ENCODE measurements at regions not wholly inside any gene's neighbourhood (a gene's known extent, or its start where the extent isn't known, plus 50 kb on each side); places are given as distances from the start of the nearest gene placed in this dataset.
"Not testable (repeated sequence)": the region's sequence is repeated elsewhere in the genome, so short reads cannot be mapped to it uniquely, and the experiment has no call there.

DNA sequence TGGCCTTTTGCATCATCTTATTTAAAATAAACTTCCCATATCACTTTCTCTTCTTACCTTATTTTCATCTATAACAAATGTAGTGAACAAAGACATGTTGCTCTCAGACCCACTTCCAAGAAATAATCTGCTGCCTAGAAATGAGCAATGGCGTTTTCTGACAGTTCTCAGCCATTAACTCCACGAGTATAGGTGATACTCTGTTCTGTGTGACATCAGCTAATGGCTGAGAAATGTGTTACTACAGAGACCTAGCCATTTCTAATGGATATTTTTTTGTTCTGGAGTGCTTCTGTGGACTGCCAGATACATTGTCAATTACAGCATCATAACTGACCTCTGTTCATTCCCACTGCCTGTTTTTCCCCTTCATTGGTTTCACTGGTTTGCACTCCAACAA, 67.8 kb downstream of the CCDC59 start:
- no peak for DNase-seq (ENCODE audit: low spot score)
- Histone ChIP-seq H3K27me3 (ENCODE audit: control insufficient read depth in 4 of 4, insufficient read depth in 4 of 4, low read length in 3 of 4) (no peaks in the 10 kb centered on the region), H3K9me3 (ENCODE audit: control insufficient read depth in 4 of 4, low read length in 3 of 4) (no peaks in the 10 kb centered on the region), H3K4me3 (ENCODE audit: low read depth in 1 of 3, low read length in 3 of 3) (no peak overlapping the region), H3K9ac (ENCODE audit: low read depth in 1 of 2, low read length in 2 of 2) (no peak overlapping the region), H3K36me3 (ENCODE audit: control insufficient read depth in 4 of 4, insufficient read depth in 3 of 4, low read depth in 1 of 4, low read length in 3 of 4) (no peaks in the 10 kb centered on the region), H3K27ac (ENCODE audit: low read depth in 1 of 2, low read length in 2 of 2) (no peak overlapping the region), H3K4me1 (ENCODE audit: control insufficient read depth in 4 of 4, insufficient read depth in 4 of 4, low read length in 3 of 4) (no peaks in the 10 kb centered on the region)
- no peak for TF ChIP-seq FOXA2 (IDR thresholded peaks at IDR 0.05)
- no peak for TF ChIP-seq RAD21 (IDR thresholded peaks at IDR 0.05)
- TF ChIP-seq TAF1 (conservative IDR thresholded peaks at IDR 0.05), result no peak
- no peak for TF ChIP-seq HNF4G (IDR thresholded peaks at IDR 0.05)
- TF ChIP-seq, protein P1, sequence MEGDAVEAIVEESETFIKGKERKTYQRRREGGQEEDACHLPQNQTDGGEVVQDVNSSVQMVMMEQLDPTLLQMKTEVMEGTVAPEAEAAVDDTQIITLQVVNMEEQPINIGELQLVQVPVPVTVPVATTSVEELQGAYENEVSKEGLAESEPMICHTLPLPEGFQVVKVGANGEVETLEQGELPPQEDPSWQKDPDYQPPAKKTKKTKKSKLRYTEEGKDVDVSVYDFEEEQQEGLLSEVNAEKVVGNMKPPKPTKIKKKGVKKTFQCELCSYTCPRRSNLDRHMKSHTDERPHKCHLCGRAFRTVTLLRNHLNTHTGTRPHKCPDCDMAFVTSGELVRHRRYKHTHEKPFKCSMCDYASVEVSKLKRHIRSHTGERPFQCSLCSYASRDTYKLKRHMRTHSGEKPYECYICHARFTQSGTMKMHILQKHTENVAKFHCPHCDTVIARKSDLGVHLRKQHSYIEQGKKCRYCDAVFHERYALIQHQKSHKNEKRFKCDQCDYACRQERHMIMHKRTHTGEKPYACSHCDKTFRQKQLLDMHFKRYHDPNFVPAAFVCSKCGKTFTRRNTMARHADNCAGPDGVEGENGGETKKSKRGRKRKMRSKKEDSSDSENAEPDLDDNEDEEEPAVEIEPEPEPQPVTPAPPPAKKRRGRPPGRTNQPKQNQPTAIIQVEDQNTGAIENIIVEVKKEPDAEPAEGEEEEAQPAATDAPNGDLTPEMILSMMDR (IDR thresholded peaks at IDR 0.05; ENCODE audit: low read depth, low read length, missing input control), result no peak
- TF ChIP-seq EGR1 (IDR thresholded peaks at IDR 0.05; ENCODE audit: low read depth in 2 of 2), result no peak
- TF ChIP-seq NR2F2 (IDR thresholded peaks at IDR 0.05), result no peak
- no peak for TF ChIP-seq HNF4A (conservative IDR thresholded peaks at IDR 0.05)
- TF ChIP-seq SP1 (IDR thresholded peaks at IDR 0.05), result no peak
- TF ChIP-seq, protein P2, sequence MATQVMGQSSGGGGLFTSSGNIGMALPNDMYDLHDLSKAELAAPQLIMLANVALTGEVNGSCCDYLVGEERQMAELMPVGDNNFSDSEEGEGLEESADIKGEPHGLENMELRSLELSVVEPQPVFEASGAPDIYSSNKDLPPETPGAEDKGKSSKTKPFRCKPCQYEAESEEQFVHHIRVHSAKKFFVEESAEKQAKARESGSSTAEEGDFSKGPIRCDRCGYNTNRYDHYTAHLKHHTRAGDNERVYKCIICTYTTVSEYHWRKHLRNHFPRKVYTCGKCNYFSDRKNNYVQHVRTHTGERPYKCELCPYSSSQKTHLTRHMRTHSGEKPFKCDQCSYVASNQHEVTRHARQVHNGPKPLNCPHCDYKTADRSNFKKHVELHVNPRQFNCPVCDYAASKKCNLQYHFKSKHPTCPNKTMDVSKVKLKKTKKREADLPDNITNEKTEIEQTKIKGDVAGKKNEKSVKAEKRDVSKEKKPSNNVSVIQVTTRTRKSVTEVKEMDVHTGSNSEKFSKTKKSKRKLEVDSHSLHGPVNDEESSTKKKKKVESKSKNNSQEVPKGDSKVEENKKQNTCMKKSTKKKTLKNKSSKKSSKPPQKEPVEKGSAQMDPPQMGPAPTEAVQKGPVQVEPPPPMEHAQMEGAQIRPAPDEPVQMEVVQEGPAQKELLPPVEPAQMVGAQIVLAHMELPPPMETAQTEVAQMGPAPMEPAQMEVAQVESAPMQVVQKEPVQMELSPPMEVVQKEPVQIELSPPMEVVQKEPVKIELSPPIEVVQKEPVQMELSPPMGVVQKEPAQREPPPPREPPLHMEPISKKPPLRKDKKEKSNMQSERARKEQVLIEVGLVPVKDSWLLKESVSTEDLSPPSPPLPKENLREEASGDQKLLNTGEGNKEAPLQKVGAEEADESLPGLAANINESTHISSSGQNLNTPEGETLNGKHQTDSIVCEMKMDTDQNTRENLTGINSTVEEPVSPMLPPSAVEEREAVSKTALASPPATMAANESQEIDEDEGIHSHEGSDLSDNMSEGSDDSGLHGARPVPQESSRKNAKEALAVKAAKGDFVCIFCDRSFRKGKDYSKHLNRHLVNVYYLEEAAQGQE (IDR thresholded peaks at IDR 0.05), result no peak
- no peak for TF ChIP-seq YY1 (IDR thresholded peaks at IDR 0.05)
- TF ChIP-seq ATF3 (IDR thresholded peaks at IDR 0.05), result no peak
- TF ChIP-seq FOXA1 (IDR thresholded peaks at IDR 0.05), result no peak
- no peak for TF ChIP-seq MAX (IDR thresholded peaks at IDR 0.05)
- TF ChIP-seq JUND (IDR thresholded peaks at IDR 0.05), result no peak
- no peak for TF ChIP-seq ZBTB33 (IDR thresholded peaks at IDR 0.05)
- TF ChIP-seq RXRA (IDR thresholded peaks at IDR 0.05), result no peak
- no peak for TF ChIP-seq GABPA (IDR thresholded peaks at IDR 0.05 in 1 of 2, conservative IDR thresholded peaks at IDR 0.05 in 1 of 2)
- WGBS, result 38% methylated on average over 2 of the region's 2 CpGs

GRCh38 chr12:82281335-82281734, 76.9 kb downstream of the CCDC59 start:
- 25% methylated on average over 1 of the region's 1 CpG for WGBS

More at GRCh38 chr12:82281335-82281734, 76.9 kb downstream of the CCDC59 start:
- not testable (repeated sequence) for H3K4me3 ChIP-seq (ENCODE audit: low read depth in 1 of 3, low read length in 3 of 3); H3K27me3 ChIP-seq (ENCODE audit: control insufficient read depth in 4 of 4, insufficient read depth in 4 of 4, low read length in 3 of 4); H3K9me3 ChIP-seq (ENCODE audit: control insufficient read depth in 4 of 4, low read length in 3 of 4); H3K4me1 ChIP-seq (ENCODE audit: control insufficient read depth in 4 of 4, insufficient read depth in 4 of 4, low read length in 3 of 4); H3K27ac ChIP-seq (ENCODE audit: low read depth in 1 of 2, low read length in 2 of 2); DNase-seq (ENCODE audit: low spot score); H3K36me3 ChIP-seq (ENCODE audit: control insufficient read depth in 4 of 4, insufficient read depth in 3 of 4, low read depth in 1 of 4, low read length in 3 of 4); H3K9ac ChIP-seq (ENCODE audit: low read depth in 1 of 2, low read length in 2 of 2)
